H1 (cell line): ENCODE measurements at regions not wholly inside any gene's neighbourhood (a gene's known extent, or its start where the extent isn't known, plus 50 kb on each side); places are given as distances from the start of the nearest gene placed in this dataset.

ENCODE experiments used
- FOSL1 ChIP-seq: IDR thresholded peaks from 2 replicates; pipeline ENCODE4 v1.6.1; 2011; ENCODE audit warnings: mild to moderate bottlenecking, low read depth, low read length, moderate library complexity; ENCODE audit not compliant: insufficient read depth
- JUN ChIP-seq: IDR thresholded peaks from 2 replicates; pipeline ENCODE4 v1.6.1; 2011; ENCODE audit warnings: low read depth, mild to moderate bottlenecking, improper control_type of control experiment, low read length
- SIN3A ChIP-seq, 2 experiments: IDR thresholded peaks in 1 of 2; conservative IDR thresholded peaks in 1 of 2; 2 replicates each; pipeline ENCODE4 v1.6.1; 2011 to 2012; ENCODE audit warnings: low read length in 2 of 2, improper control_type of control experiment in 1 of 2, low read depth in 1 of 2, mild to moderate bottlenecking in 1 of 2

GRCh38 chr13:71082631-71083030 is 784.4 kb downstream of the DACH1 start (continued):
- TF ChIP-seq SIN3A (conservative IDR thresholded peaks at IDR 0.05 in 1 of 2, IDR thresholded peaks at IDR 0.05 in 1 of 2; ENCODE audit: low read depth in 1 of 2, low read length in 2 of 2) (no peak), FOSL1 (no peak), JUN (no peak)
